ENCODE measurements at regions not wholly inside any gene's neighbourhood (a gene's known extent, or its start where the extent isn't known, plus 50 kb on each side); places are given as distances from the start of the nearest gene placed in this dataset.
A peak's percentile ranks its signal among the peaks of the same experiment; 100 is the strongest.

DNA sequence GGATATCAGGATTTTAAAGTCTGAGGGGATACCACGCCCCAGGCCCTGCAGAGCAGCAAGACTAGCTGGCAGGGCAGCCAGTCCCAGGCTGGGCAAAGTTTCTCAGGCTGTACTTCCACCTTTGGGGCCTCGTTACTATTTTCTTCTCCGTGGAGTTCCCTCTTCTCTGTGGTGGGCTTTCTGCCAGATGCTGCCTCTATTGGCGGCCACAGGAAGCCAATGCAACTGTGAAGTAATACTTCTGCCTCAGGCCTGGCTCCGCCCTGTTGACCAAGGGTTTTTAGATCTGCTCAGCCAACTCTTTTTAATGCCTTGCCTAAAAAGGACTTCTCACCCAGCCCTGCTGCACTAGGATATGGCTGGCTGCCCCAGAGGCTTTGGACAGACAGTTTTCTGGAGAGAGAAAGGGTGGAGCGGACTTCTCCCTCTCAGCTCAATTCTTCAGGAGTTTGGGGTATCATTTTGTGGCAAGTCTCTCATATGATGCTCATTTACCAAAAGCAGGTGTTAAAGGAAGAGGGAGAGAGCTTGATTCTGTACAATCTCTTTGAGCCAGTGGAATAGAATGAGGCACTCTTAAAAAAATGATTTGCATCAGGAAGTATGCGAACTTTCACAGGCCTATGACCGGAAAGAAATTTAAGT, 67.4 kb downstream of the HHEX start:
- H3K9ac ChIP-seq (ENCODE audit: low read length): peak overlapping the region; percentile 83
- H3K9me3 ChIP-seq (ENCODE audit: low read length): no peaks in the 10 kb centered on the region
- H2AFZ ChIP-seq (ENCODE audit: low read length): no peak overlapping the region
- peak overlapping the region; percentile 63 for H3K4me3 ChIP-seq (ENCODE audit: low read length)
- peak overlapping the region; percentile 100 for H3K27ac ChIP-seq (ENCODE audit: low read length)
- H4K20me1 ChIP-seq (ENCODE audit: insufficient read depth, low read depth, low read length): no peaks in the 10 kb centered on the region
- DNase-seq: peak; percentile 92
- no peaks in the 10 kb centered on the region for H3K79me2 ChIP-seq (ENCODE audit: low read length)
- peak overlapping the region; percentile 82 for H3K4me2 ChIP-seq (ENCODE audit: low read depth, low read length, poor library complexity, severe bottlenecking)
- no peaks in the 10 kb centered on the region for H3K36me3 ChIP-seq (ENCODE audit: insufficient read depth, low read length)
- peaks cover 56% of the 10 kb centered on the region for H3K4me1 ChIP-seq (ENCODE audit: low read length)
- H3K27me3 ChIP-seq (ENCODE audit: low read length): no peaks in the 10 kb centered on the region
- H3K9me2 ChIP-seq (replicated peaks; ENCODE audit: insufficient read depth, low read length): no peaks in the 10 kb centered on the region

DNA sequence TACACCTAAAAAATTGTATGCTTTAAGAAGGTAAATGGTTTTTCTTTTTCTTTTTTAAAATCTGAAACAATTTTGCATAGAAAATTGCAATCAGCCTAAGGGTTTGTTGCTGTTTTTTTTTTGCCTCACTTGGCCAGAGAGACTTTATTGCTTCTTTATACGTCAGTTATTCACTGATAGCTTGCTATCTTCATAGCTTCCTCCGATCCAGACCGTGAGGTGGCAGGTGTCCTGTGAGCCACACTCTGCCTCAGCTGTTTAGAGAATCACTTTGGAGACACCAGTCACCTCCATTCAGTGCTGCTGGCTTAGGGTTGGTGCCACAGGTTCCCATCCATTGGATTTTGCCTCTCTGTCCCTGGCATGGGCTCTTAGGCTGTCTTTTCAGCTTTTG, 68.0 kb downstream of the HHEX start:
- Histone ChIP-seq H3K9ac (ENCODE audit: low read length) (peak overlapping the region; percentile 83), H3K27me3 (ENCODE audit: low read length) (no peaks in the 10 kb centered on the region), H4K20me1 (ENCODE audit: insufficient read depth, low read depth, low read length) (no peaks in the 10 kb centered on the region), H3K4me3 (ENCODE audit: low read length) (peak overlapping the region; percentile 63), H3K9me3 (ENCODE audit: low read length) (no peaks in the 10 kb centered on the region), H3K27ac (ENCODE audit: low read length) (peak overlapping the region; percentile 100), H3K4me2 (ENCODE audit: low read depth, low read length, poor library complexity, severe bottlenecking) (peak overlapping the region; percentile 82), H3K36me3 (ENCODE audit: insufficient read depth, low read length) (no peaks in the 10 kb centered on the region), H3K4me1 (ENCODE audit: low read length) (peaks cover 56% of the 10 kb centered on the region), H2AFZ (ENCODE audit: low read length) (0 out of 2 replicates have a peak overlapping the region, but pooled peaks have one; percentile 28), H3K9me2 (replicated peaks; ENCODE audit: insufficient read depth, low read length) (no peaks in the 10 kb centered on the region), H3K79me2 (ENCODE audit: low read length) (no peaks in the 10 kb centered on the region)
- peak; percentile 70 for DNase-seq

DNA sequence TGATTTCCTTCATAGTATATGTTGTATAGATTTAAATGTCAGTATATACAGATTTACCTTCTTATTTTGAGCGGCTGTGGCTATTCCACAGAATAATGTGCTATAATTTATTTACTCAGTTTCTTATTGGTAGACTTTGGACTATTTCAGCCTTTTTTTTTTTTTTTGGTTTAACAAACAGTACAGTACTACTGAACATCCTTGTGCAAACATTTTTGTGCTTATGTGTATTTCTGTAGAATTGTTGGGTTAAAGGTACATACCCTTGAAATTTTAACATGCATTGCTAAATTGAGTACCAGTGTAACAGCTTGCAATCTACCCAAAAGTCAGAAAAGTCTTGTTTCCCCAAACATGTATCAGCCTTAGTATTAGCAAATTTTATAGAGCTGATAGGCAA, 68.8 kb downstream of the HHEX start:
- H3K4me2 ChIP-seq (ENCODE audit: low read depth, low read length, poor library complexity, severe bottlenecking): peak overlapping the region; percentile 82
- DNase-seq: peak; percentile 35
- no peaks in the 10 kb centered on the region for H3K36me3 ChIP-seq (ENCODE audit: insufficient read depth, low read length)
- no peaks in the 10 kb centered on the region for H3K9me2 ChIP-seq (replicated peaks; ENCODE audit: insufficient read depth, low read length)
- peak overlapping the region; percentile 83 for H3K9ac ChIP-seq (ENCODE audit: low read length)
- H3K27me3 ChIP-seq (ENCODE audit: low read length): no peaks in the 10 kb centered on the region
- 0 out of 2 replicates have a peak overlapping the region, but pooled peaks have one; percentile 12 for H2AFZ ChIP-seq (ENCODE audit: low read length)
- no peaks in the 10 kb centered on the region for H3K79me2 ChIP-seq (ENCODE audit: low read length)
- H3K4me3 ChIP-seq (ENCODE audit: low read length): peak overlapping the region; percentile 63
- H3K4me1 ChIP-seq (ENCODE audit: low read length): peaks cover 52% of the 10 kb centered on the region
- H3K9me3 ChIP-seq (ENCODE audit: low read length): no peaks in the 10 kb centered on the region
- H4K20me1 ChIP-seq (ENCODE audit: insufficient read depth, low read depth, low read length): no peaks in the 10 kb centered on the region
- H3K27ac ChIP-seq (ENCODE audit: low read length): peak overlapping the region; percentile 100

DNA sequence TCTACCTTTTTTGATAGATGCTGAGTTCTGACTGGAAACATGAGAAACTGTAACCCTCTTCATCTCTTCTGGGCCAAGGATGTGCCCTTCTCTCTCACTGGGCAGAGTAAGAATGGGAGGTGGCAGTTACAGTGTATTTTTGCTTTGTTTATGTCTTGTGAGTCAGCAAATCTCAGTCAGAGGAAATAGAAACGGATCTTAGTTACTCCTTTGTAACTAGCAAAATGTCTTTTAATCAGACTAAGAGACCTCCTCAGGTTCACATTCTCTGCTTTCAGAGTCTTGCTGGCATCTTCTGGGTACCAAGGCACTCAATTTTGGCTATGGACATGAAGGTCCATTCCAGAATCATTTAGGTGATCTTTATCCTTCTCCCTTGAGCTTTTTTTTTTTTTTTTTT, 70.9 kb downstream of the HHEX start:
- Histone ChIP-seq H3K27ac (ENCODE audit: low read length) (0 out of 2 replicates have a peak overlapping the region, but pooled peaks have one; percentile 18), H3K4me2 (ENCODE audit: low read depth, low read length, poor library complexity, severe bottlenecking) (no peak overlapping the region), H3K27me3 (ENCODE audit: low read length) (no peaks in the 10 kb centered on the region), H3K36me3 (ENCODE audit: insufficient read depth, low read length) (no peaks in the 10 kb centered on the region), H3K9me2 (replicated peaks; ENCODE audit: insufficient read depth, low read length) (no peaks in the 10 kb centered on the region), H3K4me3 (ENCODE audit: low read length) (no peak overlapping the region), H3K79me2 (ENCODE audit: low read length) (no peaks in the 10 kb centered on the region), H2AFZ (ENCODE audit: low read length) (no peak overlapping the region), H3K9ac (ENCODE audit: low read length) (no peak overlapping the region), H3K4me1 (ENCODE audit: low read length) (peaks cover 42% of the 10 kb centered on the region), H3K9me3 (ENCODE audit: low read length) (no peaks in the 10 kb centered on the region), H4K20me1 (ENCODE audit: insufficient read depth, low read depth, low read length) (no peaks in the 10 kb centered on the region)
- DNase-seq: no peak

DNA sequence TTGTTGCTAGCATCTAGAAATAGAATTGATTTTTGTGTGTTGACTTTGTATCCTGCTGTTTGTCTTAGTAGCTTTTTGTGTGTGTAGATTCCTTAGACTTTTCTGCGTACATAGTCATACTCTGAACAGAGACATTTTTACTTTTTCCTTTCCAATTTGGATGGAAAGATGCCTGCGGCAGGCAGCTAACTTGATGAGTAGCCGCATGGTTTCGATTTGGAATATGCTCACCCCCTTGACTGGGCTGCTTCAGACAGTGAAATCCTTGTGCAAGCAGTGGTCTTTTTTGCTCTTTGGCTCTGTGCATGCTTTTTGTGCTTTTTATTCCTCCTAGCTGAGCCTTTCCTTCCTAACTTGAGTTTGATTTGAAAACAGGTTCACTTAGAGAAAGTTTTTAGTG, 71.8 kb downstream of the HHEX start:
- Histone ChIP-seq H3K4me2 (ENCODE audit: low read depth, low read length, poor library complexity, severe bottlenecking) (no peak overlapping the region), H3K27ac (ENCODE audit: low read length) (no peak overlapping the region)

DNA sequence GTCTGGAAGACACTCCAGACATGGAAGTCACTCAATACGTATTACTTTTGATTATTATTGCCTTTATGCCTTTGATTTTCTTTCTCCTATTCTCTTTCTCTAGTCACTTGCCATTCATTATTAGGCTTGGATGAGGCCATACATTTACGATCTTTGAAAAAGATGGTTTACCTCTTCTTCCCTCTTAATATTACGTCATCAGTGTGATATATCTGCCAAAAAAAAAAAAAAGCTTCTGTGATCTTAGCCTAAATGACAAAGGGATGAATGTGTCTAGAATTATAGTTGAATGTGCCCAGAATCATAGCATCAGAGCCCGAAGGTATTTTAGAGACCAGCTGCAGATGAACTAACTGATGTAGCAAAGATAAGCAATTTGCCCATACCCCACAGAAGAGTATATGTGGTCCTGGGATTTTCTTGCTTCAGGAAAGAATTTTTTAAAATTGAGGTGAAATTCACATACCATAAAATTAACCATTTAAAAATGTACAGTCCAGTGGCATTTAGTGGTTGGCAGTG, 73.9 kb downstream of the HHEX start:
- Histone ChIP-seq H3K4me2 (ENCODE audit: low read depth, low read length, poor library complexity, severe bottlenecking) (no peak overlapping the region), H3K27ac (ENCODE audit: low read length) (no peak overlapping the region), H3K27me3 (ENCODE audit: low read length) (no peaks in the 10 kb centered on the region), H3K9me2 (replicated peaks; ENCODE audit: insufficient read depth, low read length) (no peaks in the 10 kb centered on the region), H3K36me3 (ENCODE audit: insufficient read depth, low read length) (no peaks in the 10 kb centered on the region), H3K4me1 (ENCODE audit: low read length) (peaks cover 11% of the 10 kb centered on the region), H3K79me2 (ENCODE audit: low read length) (no peaks in the 10 kb centered on the region), H4K20me1 (ENCODE audit: insufficient read depth, low read depth, low read length) (no peaks in the 10 kb centered on the region), H2AFZ (ENCODE audit: low read length) (no peak overlapping the region), H3K9me3 (ENCODE audit: low read length) (no peaks in the 10 kb centered on the region; the same call in 1 of the 2 replicates), H3K4me3 (ENCODE audit: low read length) (no peak overlapping the region), H3K9ac (ENCODE audit: low read length) (no peak overlapping the region)
- DNase-seq: no peak

More for the DNA sequence above, 71.8 kb downstream of the HHEX start:
- Histone ChIP-seq H3K79me2 (ENCODE audit: low read length) (no peaks in the 10 kb centered on the region), H3K36me3 (ENCODE audit: insufficient read depth, low read length) (no peaks in the 10 kb centered on the region), H3K9me3 (ENCODE audit: low read length) (no peaks in the 10 kb centered on the region), H2AFZ (ENCODE audit: low read length) (no peak overlapping the region), H3K9me2 (replicated peaks; ENCODE audit: insufficient read depth, low read length) (no peaks in the 10 kb centered on the region), H3K4me3 (ENCODE audit: low read length) (no peak overlapping the region), H3K27me3 (ENCODE audit: low read length) (no peaks in the 10 kb centered on the region), H3K9ac (ENCODE audit: low read length) (no peak overlapping the region), H4K20me1 (ENCODE audit: insufficient read depth, low read depth, low read length) (no peaks in the 10 kb centered on the region), H3K4me1 (ENCODE audit: low read length) (peaks cover 33% of the 10 kb centered on the region)
- DNase-seq: no peak

DNA sequence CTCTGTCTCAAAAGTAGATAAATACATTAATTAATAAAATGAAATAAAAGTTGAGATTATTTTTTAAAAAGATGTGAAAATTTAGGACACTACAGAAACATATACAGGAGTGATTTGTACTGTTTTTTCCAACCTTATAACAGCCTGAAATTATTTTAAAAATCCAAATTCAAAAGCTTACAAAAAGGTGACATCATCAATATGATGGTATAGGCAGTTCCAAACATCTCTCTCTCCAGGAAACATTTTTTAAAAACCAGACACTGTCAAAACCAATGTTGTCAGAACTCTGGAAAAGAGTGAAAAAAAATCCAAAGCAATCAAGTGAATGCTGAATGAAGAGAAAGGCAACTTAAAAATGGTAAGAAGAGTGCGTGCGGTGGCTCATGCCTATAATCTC, 76.7 kb downstream of the HHEX start:
- no peak overlapping the region for H3K27ac ChIP-seq (ENCODE audit: low read length)
- H2AFZ ChIP-seq (ENCODE audit: low read length): no peak overlapping the region
- DNase-seq: no peak
- no peak overlapping the region for H3K9ac ChIP-seq (ENCODE audit: low read length)
- no peaks in the 10 kb centered on the region for H3K4me1 ChIP-seq (ENCODE audit: low read length)
- H4K20me1 ChIP-seq (ENCODE audit: insufficient read depth, low read depth, low read length): no peaks in the 10 kb centered on the region
- no peaks in the 10 kb centered on the region for H3K79me2 ChIP-seq (ENCODE audit: low read length)
- no peaks in the 10 kb centered on the region; the same call in 1 of the 2 replicates for H3K36me3 ChIP-seq (ENCODE audit: insufficient read depth, low read length)
- no peak overlapping the region for H3K4me3 ChIP-seq (ENCODE audit: low read length)
- H3K4me2 ChIP-seq (ENCODE audit: low read depth, low read length, poor library complexity, severe bottlenecking): no peak overlapping the region
- H3K9me2 ChIP-seq (replicated peaks; ENCODE audit: insufficient read depth, low read length): no peaks in the 10 kb centered on the region
- no peaks in the 10 kb centered on the region; the same call in 1 of the 2 replicates for H3K9me3 ChIP-seq (ENCODE audit: low read length)
- H3K27me3 ChIP-seq (ENCODE audit: low read length): no peaks in the 10 kb centered on the region

DNA sequence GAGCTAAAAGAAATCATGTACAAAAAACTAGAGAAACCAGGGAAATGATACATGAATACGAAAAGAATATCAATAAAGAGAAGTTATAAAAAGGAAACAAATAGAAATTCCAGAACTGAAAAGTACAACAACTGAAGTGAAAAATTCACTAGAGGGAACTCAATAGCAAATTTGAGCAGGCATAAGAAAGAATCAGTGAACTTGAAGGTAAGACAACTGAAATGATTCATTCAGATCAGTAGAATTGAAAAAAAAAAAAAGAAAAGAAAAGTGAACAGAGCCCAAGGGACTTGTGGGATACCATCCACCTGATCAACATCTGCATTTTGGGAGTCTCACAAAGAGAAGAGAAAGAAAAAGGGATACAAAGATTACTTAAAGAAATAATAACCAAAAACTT, 78.3 kb downstream of the HHEX start:
- Histone ChIP-seq H3K36me3 (ENCODE audit: insufficient read depth, low read length) (no peaks in the 10 kb centered on the region; the same call in 1 of the 2 replicates), H3K27ac (ENCODE audit: low read length) (no peak overlapping the region), H3K27me3 (ENCODE audit: low read length) (no peaks in the 10 kb centered on the region), H4K20me1 (ENCODE audit: insufficient read depth, low read depth, low read length) (no peaks in the 10 kb centered on the region), H3K9me3 (ENCODE audit: low read length) (no peaks in the 10 kb centered on the region; the same call in 1 of the 2 replicates), H3K79me2 (ENCODE audit: low read length) (no peaks in the 10 kb centered on the region), H3K4me1 (ENCODE audit: low read length) (no peaks in the 10 kb centered on the region), H3K4me2 (ENCODE audit: low read depth, low read length, poor library complexity, severe bottlenecking) (no peak overlapping the region), H3K4me3 (ENCODE audit: low read length) (no peak overlapping the region), H3K9me2 (replicated peaks; ENCODE audit: insufficient read depth, low read length) (no peaks in the 10 kb centered on the region), H2AFZ (ENCODE audit: low read length) (no peak overlapping the region), H3K9ac (ENCODE audit: low read length) (no peak overlapping the region)
- no peak for DNase-seq
